ENCODE measurements at regions not wholly inside any gene's neighbourhood (a gene's known extent, or its start where the extent isn't known, plus 50 kb on each side); places are given as distances from the start of the nearest gene placed in this dataset.

DNA sequence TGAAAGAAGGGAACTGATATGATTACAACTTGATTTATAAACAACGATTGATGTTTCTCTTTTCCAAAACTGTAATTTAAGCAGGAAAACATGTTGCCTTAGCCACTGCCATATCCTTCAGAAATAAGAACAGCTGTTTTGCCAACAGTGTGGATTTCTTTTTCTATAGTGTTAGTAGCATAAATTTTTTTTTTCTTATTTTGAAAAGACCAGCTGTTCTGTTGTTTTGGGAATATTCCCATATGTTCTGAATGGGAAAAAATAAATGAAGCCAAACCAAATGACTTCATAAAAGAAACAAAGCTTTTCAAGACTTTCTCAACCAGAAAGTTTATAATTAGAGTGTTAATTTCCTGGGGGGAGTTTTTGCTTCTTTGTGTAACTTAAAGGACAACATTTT is 83.9 kb upstream of the ARHGAP24 start:
- TF ChIP-seq, protein P1, sequence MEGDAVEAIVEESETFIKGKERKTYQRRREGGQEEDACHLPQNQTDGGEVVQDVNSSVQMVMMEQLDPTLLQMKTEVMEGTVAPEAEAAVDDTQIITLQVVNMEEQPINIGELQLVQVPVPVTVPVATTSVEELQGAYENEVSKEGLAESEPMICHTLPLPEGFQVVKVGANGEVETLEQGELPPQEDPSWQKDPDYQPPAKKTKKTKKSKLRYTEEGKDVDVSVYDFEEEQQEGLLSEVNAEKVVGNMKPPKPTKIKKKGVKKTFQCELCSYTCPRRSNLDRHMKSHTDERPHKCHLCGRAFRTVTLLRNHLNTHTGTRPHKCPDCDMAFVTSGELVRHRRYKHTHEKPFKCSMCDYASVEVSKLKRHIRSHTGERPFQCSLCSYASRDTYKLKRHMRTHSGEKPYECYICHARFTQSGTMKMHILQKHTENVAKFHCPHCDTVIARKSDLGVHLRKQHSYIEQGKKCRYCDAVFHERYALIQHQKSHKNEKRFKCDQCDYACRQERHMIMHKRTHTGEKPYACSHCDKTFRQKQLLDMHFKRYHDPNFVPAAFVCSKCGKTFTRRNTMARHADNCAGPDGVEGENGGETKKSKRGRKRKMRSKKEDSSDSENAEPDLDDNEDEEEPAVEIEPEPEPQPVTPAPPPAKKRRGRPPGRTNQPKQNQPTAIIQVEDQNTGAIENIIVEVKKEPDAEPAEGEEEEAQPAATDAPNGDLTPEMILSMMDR (IDR thresholded peaks at IDR 0.05), result no peak
- no peak for TF ChIP-seq POLR2A (IDR thresholded peaks at IDR 0.05)
